ENCODE measurements at regions not wholly inside any gene's neighbourhood (a gene's known extent, or its start where the extent isn't known, plus 50 kb on each side); places are given as distances from the start of the nearest gene placed in this dataset.

DNA sequence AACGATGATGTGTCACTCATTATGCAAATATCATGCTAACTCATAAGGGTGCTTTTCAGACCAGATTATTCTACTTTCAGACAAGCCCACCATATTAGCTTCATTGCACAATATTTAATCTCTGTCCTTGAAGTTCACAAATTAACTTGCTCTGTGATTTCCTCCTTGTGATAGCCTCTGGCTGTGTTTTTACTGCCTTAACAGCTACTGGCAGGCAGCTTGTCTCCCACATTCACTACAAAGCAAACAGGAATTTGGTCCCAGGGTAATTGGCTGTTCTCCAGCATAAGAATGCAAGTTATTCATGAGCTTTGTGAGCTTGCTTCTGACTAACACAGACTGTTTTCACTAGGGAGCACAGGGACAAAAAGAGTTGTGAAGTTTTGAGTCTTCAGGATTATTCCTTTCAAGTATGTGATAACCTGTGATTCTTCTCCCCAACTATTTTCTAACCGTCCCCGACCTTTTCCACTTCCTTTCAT lies 87.9 kb upstream of the HMCN1 start:
- no peaks in the 10 kb centered on the region for H3K27me3 ChIP-seq (ENCODE audit: control insufficient read depth in 1 of 2, insufficient read depth in 2 of 2, low read length in 2 of 2)
- H3K9me3 ChIP-seq (ENCODE audit: control insufficient read depth in 1 of 2, low read length in 2 of 2): peaks cover 0 to 9% of the 10 kb centered on the region in 2 donors

DNA sequence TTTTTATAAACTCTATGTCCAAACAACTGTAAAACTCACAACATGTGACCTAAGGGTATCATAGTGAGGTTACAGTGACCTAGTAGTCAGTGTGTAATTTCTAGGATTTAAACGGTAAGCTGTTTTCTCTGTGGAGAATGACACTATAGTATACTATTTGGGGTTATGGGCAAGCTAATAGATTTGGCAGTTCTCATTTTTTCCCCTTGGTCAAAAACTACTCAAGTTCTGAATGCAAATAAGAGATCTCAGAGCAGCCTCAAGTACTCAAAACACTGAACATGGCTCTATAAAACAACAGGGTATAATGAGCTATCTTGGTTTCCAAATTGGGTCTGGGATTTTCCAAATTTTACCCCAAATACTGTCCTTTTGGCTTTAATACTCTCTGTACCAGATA lies 88.5 kb upstream of the HMCN1 start:
- no peaks in the 10 kb centered on the region for H3K36me3 ChIP-seq (ENCODE audit: control insufficient read depth in 1 of 2, insufficient read depth in 2 of 2, low read length in 2 of 2)
- H3K4me1 ChIP-seq (ENCODE audit: control insufficient read depth in 1 of 2, insufficient read depth in 2 of 2, low read length in 2 of 2): peaks cover 0 to 21% of the 10 kb centered on the region in 2 donors
- H3K27me3 ChIP-seq (ENCODE audit: control insufficient read depth in 1 of 2, insufficient read depth in 2 of 2, low read length in 2 of 2): no peaks in the 10 kb centered on the region
- no peak overlapping the region for H3K27ac ChIP-seq (ENCODE audit: low read depth, low read length)
- H3K9me3 ChIP-seq (ENCODE audit: control insufficient read depth in 1 of 2, low read length in 2 of 2): peaks cover 0 to 9% of the 10 kb centered on the region in 2 donors
- H3K4me3 ChIP-seq (ENCODE audit: low read depth in 1 of 2, low read length in 2 of 2): no peak overlapping the region
- no peak overlapping the region for H3K9ac ChIP-seq (ENCODE audit: low read depth in 1 of 2, low read length in 2 of 2)

More for the DNA sequence above, 87.9 kb upstream of the HMCN1 start:
- Histone ChIP-seq H3K4me1 (ENCODE audit: control insufficient read depth in 1 of 2, insufficient read depth in 2 of 2, low read length in 2 of 2) (peaks cover 0 to 25% of the 10 kb centered on the region in 2 donors), H3K9ac (ENCODE audit: low read depth in 1 of 2, low read length in 2 of 2) (no peak overlapping the region), H3K4me3 (ENCODE audit: low read depth in 1 of 2, low read length in 2 of 2) (peak overlapping the region in 1 of 2 donors; percentile 15), H3K36me3 (ENCODE audit: control insufficient read depth in 1 of 2, insufficient read depth in 2 of 2, low read length in 2 of 2) (no peaks in the 10 kb centered on the region), H3K27ac (ENCODE audit: low read depth, low read length) (peak overlapping the region; percentile 43)

DNA sequence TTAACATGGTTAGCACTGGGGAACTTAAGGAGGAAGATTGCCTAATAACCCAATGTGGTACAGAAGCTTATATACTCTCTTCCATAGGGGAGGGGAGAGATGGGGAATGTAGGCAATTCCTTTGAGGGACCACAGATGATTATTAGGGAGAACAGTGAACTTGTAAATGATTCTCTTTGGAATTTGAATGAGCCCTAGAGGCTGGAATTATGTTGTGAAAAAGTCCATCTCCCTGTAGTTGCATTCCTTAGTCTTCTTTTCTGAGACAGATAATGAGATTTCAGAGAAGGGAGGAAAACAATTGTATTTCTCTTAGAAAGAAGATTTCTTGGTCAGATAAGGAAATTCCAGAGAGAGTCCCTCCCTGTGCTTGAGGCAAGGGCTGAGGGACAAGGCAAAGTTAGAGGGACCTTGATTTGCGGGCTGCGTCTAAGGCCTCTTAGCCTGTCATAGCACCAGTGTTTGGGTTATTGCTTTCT lies 89.0 kb upstream of the HMCN1 start:
- H3K4me3 ChIP-seq (ENCODE audit: low read depth in 1 of 2, low read length in 2 of 2): no peak overlapping the region
- peaks cover 0 to 17% of the 10 kb centered on the region in 2 donors for H3K4me1 ChIP-seq (ENCODE audit: control insufficient read depth in 1 of 2, insufficient read depth in 2 of 2, low read length in 2 of 2)
- no peaks in the 10 kb centered on the region for H3K27me3 ChIP-seq (ENCODE audit: control insufficient read depth in 1 of 2, insufficient read depth in 2 of 2, low read length in 2 of 2)
- H3K9ac ChIP-seq (ENCODE audit: low read depth in 1 of 2, low read length in 2 of 2): no peak overlapping the region
- H3K36me3 ChIP-seq (ENCODE audit: control insufficient read depth in 1 of 2, insufficient read depth in 2 of 2, low read length in 2 of 2): no peaks in the 10 kb centered on the region
- no peak overlapping the region for H3K27ac ChIP-seq (ENCODE audit: low read depth, low read length)
- peaks cover 0 to 9% of the 10 kb centered on the region in 2 donors for H3K9me3 ChIP-seq (ENCODE audit: control insufficient read depth in 1 of 2, low read length in 2 of 2)

- Histone ChIP-seq H3K9ac (ENCODE audit: low read depth in 1 of 2, low read length in 2 of 2) (no peak overlapping the region), H3K36me3 (ENCODE audit: control insufficient read depth in 1 of 2, insufficient read depth in 2 of 2, low read length in 2 of 2) (no peaks in the 10 kb centered on the region), H3K27me3 (ENCODE audit: control insufficient read depth in 1 of 2, insufficient read depth in 2 of 2, low read length in 2 of 2) (no peaks in the 10 kb centered on the region), H3K4me3 (ENCODE audit: low read depth in 1 of 2, low read length in 2 of 2) (no peak overlapping the region), H3K4me1 (ENCODE audit: control insufficient read depth in 1 of 2, insufficient read depth in 2 of 2, low read length in 2 of 2) (peaks cover 0 to 17% of the 10 kb centered on the region in 2 donors), H3K27ac (ENCODE audit: low read depth, low read length) (no peak overlapping the region), H3K9me3 (ENCODE audit: control insufficient read depth in 1 of 2, low read length in 2 of 2) (peaks cover 0 to 9% of the 10 kb centered on the region in 2 donors)
Observed at GRCh38 chr1:185644531-185644930, 89.7 kb upstream of the HMCN1 start.

DNA sequence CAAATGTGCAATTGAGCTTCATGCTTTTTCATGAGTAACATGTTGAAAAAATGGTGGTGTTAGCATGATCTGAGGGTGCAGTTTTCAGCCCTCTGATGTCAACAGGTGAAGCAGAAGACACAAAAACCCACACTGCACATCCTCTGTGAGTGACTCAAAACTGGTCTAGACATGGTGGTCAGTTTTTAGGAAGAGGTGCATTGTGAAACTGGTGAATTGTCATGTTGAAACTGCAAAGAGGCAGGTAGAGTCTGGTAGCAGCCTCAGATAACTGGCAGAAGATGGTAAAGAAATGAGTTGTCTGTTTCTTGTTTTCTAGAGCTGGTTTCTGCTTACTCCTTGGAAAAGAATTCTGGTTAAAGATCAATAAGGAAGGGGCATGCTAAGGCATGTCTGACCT lies 97.3 kb upstream of the HMCN1 start:
- Histone ChIP-seq H3K36me3 (ENCODE audit: control insufficient read depth in 1 of 2, insufficient read depth in 2 of 2, low read length in 2 of 2) (no peaks in the 10 kb centered on the region), H3K27me3 (ENCODE audit: control insufficient read depth in 1 of 2, insufficient read depth in 2 of 2, low read length in 2 of 2) (no peaks in the 10 kb centered on the region), H3K27ac (ENCODE audit: low read depth, low read length) (no peak overlapping the region), H3K4me1 (ENCODE audit: control insufficient read depth in 1 of 2, insufficient read depth in 2 of 2, low read length in 2 of 2) (no peaks in the 10 kb centered on the region), H3K4me3 (ENCODE audit: low read depth in 1 of 2, low read length in 2 of 2) (no peak overlapping the region), H3K9me3 (ENCODE audit: control insufficient read depth in 1 of 2, low read length in 2 of 2) (no peaks in the 10 kb centered on the region), H3K9ac (ENCODE audit: low read depth in 1 of 2, low read length in 2 of 2) (no peak overlapping the region)

DNA sequence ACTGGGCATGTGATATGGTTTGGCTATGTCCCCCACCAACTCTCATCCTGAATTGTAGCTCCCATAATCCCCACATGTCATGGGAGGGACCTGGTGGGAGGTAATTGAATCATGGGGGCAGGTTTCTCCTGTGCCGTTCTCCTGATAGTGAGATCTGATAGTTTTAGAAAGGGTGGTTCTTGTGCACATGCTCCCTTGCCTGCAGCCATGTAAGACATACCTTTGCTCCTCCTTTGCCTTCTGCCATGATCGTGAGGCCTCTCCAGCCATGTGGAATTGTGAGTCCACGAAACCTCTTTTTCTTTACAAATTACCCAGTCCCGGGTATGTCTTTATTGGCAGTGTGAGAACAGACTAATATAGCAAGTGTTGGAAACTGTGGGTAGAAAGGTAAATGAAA lies 99.5 kb upstream of the HMCN1 start:
- Histone ChIP-seq H3K4me1 (ENCODE audit: control insufficient read depth in 1 of 2, insufficient read depth in 2 of 2, low read length in 2 of 2) (no peaks in the 10 kb centered on the region), H3K9me3 (ENCODE audit: control insufficient read depth in 1 of 2, low read length in 2 of 2) (no peaks in the 10 kb centered on the region), H3K27ac (ENCODE audit: low read depth, low read length) (no peak overlapping the region), H3K27me3 (ENCODE audit: control insufficient read depth in 1 of 2, insufficient read depth in 2 of 2, low read length in 2 of 2) (no peaks in the 10 kb centered on the region), H3K9ac (ENCODE audit: low read depth in 1 of 2, low read length in 2 of 2) (no peak overlapping the region), H3K36me3 (ENCODE audit: control insufficient read depth in 1 of 2, insufficient read depth in 2 of 2, low read length in 2 of 2) (no peaks in the 10 kb centered on the region), H3K4me3 (ENCODE audit: low read depth in 1 of 2, low read length in 2 of 2) (no peak overlapping the region)

DNA sequence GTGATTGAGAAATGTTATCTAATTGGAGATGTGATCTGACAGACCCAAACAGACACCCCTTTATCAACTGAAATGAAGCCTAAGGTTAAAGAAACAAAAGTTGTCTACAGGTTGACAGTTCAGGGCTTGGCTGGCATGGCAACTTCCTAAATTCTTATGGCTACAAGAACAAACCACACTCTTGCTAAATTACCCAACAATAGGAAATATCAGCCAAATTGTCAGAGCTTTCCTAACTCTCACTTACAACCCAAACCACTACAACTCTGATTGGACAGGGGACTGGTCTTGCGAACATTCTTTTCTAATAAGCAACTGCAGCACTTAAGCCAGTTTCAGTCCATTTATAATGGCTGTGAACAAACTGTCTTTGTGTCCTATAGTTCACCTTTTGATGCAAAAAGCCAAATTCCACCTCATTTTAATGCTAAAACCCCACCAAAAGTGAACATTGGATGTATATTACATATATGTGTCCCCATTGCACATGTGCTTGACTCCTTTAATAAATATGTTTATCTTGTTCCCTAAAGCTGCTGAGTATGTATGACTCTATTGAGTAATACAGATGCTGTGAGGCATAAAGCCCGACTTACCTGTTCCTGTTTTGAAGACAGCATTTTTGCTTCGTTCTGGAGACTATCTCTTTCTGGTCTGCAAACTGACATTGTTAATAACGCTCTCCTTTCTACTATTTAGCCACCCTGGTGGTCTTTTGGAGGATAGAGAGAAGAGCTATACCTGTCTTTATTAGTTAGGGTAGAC lies 101.3 kb upstream of the HMCN1 start:
- Histone ChIP-seq H3K9me3 (ENCODE audit: control insufficient read depth in 1 of 2, low read length in 2 of 2) (no peaks in the 10 kb centered on the region), H3K9ac (ENCODE audit: low read depth in 1 of 2, low read length in 2 of 2) (no peak overlapping the region), H3K36me3 (ENCODE audit: control insufficient read depth in 1 of 2, insufficient read depth in 2 of 2, low read length in 2 of 2) (no peaks in the 10 kb centered on the region), H3K27ac (ENCODE audit: low read depth, low read length) (no peak overlapping the region), H3K4me1 (ENCODE audit: control insufficient read depth in 1 of 2, insufficient read depth in 2 of 2, low read length in 2 of 2) (no peaks in the 10 kb centered on the region), H3K4me3 (ENCODE audit: low read depth in 1 of 2, low read length in 2 of 2) (no peak overlapping the region), H3K27me3 (ENCODE audit: control insufficient read depth in 1 of 2, insufficient read depth in 2 of 2, low read length in 2 of 2) (no peaks in the 10 kb centered on the region)

DNA sequence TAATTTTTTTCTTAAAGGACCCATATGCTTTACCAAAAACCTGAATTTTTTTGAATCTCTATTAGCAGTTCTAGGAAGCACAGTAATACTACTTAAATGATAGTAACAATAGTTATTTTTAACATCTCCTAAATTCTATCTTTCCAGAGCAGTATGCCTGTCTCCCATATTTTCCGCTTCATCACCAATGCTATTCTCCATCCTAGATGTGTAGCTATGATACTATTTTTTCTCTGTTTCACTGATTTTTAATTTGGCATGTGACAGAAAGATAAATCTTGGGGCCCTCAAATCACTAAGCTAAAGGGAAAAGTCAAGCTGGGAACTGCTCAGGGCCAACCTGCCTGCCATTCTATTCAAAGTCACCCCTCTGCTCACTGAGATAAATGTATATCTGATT lies 102.3 kb upstream of the HMCN1 start:
- H3K9ac ChIP-seq (ENCODE audit: low read depth in 1 of 2, low read length in 2 of 2): no peak overlapping the region
- no peaks in the 10 kb centered on the region for H3K36me3 ChIP-seq (ENCODE audit: control insufficient read depth in 1 of 2, insufficient read depth in 2 of 2, low read length in 2 of 2)
- H3K9me3 ChIP-seq (ENCODE audit: control insufficient read depth in 1 of 2, low read length in 2 of 2): no peaks in the 10 kb centered on the region
- H3K27me3 ChIP-seq (ENCODE audit: control insufficient read depth in 1 of 2, insufficient read depth in 2 of 2, low read length in 2 of 2): no peaks in the 10 kb centered on the region
- H3K4me3 ChIP-seq (ENCODE audit: low read depth in 1 of 2, low read length in 2 of 2): no peak overlapping the region
- H3K4me1 ChIP-seq (ENCODE audit: control insufficient read depth in 1 of 2, insufficient read depth in 2 of 2, low read length in 2 of 2): no peaks in the 10 kb centered on the region
- H3K27ac ChIP-seq (ENCODE audit: low read depth, low read length): no peak overlapping the region

DNA sequence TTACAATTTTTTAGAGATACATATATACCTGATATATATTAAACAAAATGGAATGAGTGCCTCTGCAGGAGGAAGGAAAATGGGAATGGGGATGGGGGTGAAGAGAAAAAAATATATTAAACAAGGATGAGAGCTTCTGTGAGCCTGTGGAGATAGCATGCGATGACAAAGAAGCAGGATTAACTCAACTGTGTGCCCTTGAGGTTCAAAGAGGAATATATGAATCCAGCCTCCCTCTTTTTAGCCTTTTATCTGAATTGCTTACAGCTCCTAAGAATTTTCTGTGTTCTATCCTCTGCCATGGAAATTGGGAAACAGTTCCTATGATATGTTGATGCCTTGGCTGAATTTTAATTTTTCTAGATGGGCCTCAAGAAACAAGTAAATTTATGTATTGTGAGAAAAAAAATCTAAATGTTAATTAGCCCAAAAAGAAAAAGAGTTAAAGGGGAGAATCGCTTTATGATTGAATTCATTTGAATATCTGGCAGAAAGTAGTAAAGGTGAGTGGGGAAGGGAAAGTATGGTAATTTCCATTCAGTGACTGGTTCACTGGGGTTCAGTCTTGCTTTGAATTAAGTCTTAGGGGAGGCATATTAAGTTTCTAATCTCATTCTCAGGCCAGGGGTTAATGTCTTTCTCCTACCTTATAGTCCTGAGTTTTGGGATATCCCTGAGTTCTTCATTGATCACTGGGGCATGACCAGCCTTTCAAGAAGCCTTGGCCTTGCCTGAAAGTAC lies 106.3 kb upstream of the HMCN1 start:
- no peak overlapping the region for H3K4me3 ChIP-seq (ENCODE audit: low read depth in 1 of 2, low read length in 2 of 2)
- no peaks in the 10 kb centered on the region for H3K27me3 ChIP-seq (ENCODE audit: control insufficient read depth in 1 of 2, insufficient read depth in 2 of 2, low read length in 2 of 2)
- H3K4me1 ChIP-seq (ENCODE audit: control insufficient read depth in 1 of 2, insufficient read depth in 2 of 2, low read length in 2 of 2): no peaks in the 10 kb centered on the region
- no peak overlapping the region for H3K27ac ChIP-seq (ENCODE audit: low read depth, low read length)
- no peak overlapping the region for H3K9ac ChIP-seq (ENCODE audit: low read depth in 1 of 2, low read length in 2 of 2)
- no peaks in the 10 kb centered on the region for H3K9me3 ChIP-seq (ENCODE audit: control insufficient read depth in 1 of 2, low read length in 2 of 2)
- no peaks in the 10 kb centered on the region for H3K36me3 ChIP-seq (ENCODE audit: control insufficient read depth in 1 of 2, insufficient read depth in 2 of 2, low read length in 2 of 2)

DNA sequence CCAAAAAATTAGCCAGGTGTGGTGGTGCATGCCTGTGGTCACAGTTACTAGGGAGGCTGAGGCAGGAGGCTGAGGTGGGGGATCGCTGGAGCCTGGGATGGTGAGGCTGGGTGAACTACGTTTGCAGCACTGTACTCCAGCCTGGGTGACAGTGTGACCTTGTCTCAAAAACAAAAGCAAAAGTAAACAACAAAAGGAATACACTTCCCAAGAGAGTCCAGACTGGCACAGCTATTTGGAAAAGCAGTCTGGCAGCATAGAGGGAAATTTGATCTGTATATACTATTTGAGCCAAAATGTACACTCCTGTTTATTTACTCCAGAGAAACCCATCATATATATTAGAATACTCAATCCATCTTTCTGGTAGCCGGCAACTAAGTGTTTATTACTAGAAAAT lies 107.0 kb upstream of the HMCN1 start:
- Histone ChIP-seq H3K9ac (ENCODE audit: low read depth in 1 of 2, low read length in 2 of 2) (no peak overlapping the region), H3K36me3 (ENCODE audit: control insufficient read depth in 1 of 2, insufficient read depth in 2 of 2, low read length in 2 of 2) (no peaks in the 10 kb centered on the region), H3K27ac (ENCODE audit: low read depth, low read length) (no peak overlapping the region), H3K4me3 (ENCODE audit: low read depth in 1 of 2, low read length in 2 of 2) (no peak overlapping the region), H3K4me1 (ENCODE audit: control insufficient read depth in 1 of 2, insufficient read depth in 2 of 2, low read length in 2 of 2) (no peaks in the 10 kb centered on the region), H3K27me3 (ENCODE audit: control insufficient read depth in 1 of 2, insufficient read depth in 2 of 2, low read length in 2 of 2) (no peaks in the 10 kb centered on the region), H3K9me3 (ENCODE audit: control insufficient read depth in 1 of 2, low read length in 2 of 2) (no peaks in the 10 kb centered on the region)
